ENCODE measurements at regions not wholly inside any gene's neighbourhood (a gene's known extent, or its start where the extent isn't known, plus 50 kb on each side); places are given as distances from the start of the nearest gene placed in this dataset.

DNA sequence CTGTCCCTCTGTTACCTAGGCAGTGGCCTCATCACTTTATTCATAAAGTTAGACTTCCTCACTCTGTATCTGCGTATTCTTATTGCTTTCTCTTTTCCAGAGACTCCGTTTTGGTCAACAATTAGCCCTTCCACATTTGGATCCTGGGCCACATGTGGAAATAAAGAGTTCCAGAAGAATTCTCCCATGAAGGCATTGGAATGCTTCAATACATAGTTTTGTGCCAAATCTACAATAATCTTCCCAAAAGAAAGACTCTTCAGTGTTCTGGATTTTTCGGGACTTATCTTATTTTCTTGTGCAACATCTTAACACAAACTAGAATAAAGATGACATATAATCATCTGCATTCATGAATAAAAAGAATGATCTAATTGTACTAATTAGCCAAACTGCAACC is 187.7 kb upstream of the BMP2 start:
- DNase-seq (ENCODE audit: low spot score) (no peak), ATAC-seq (ENCODE audit: insufficient number of reproducible peaks, low FRiP score, low read depth) (no peak)
- Histone ChIP-seq H3K4me3 (no peak overlapping the region), H3K27me3 (replicated peaks; ENCODE audit: insufficient read depth) (no peaks in the 10 kb centered on the region), H3K36me3 (no peaks in the 10 kb centered on the region), H3K4me1 (ENCODE audit: control insufficient read depth in 1 of 2, low read depth in 2 of 2) (no peaks in the 10 kb centered on the region), H3K9me3 (no peaks in the 10 kb centered on the region), H3K27ac (no peak overlapping the region)
- no peak for TF ChIP-seq CTCF (IDR thresholded peaks at IDR 0.05)

DNA sequence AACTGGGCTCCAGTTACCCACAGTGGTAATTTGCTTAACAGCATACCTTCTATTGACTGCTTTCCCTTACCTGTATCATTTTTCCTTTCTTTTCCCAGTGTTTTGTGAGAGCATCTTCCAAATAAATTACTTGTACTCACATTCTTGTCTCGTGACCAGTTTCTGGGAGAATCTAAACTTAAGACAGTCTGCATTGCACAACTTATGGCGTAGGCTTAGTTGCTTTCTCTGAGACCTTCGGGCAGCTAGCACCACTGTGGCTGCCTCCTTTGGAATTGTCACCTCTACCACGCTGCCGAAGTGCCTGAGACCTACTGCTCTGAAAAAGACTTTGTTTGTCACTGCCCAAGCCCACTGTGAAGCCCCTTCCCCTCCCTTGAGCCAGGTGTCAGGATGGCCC is 188.1 kb upstream of the BMP2 start:
- Histone ChIP-seq H3K27me3 (replicated peaks; ENCODE audit: insufficient read depth) (no peaks in the 10 kb centered on the region), H3K4me3 (no peak overlapping the region), H3K9me3 (no peaks in the 10 kb centered on the region), H3K36me3 (no peaks in the 10 kb centered on the region), H3K4me1 (ENCODE audit: control insufficient read depth in 1 of 2, low read depth in 2 of 2) (no peaks in the 10 kb centered on the region), H3K27ac (no peak overlapping the region)
- DNase-seq (ENCODE audit: low spot score), result no peak
- no peak for TF ChIP-seq CTCF (IDR thresholded peaks at IDR 0.05)
- ATAC-seq (ENCODE audit: insufficient number of reproducible peaks, low FRiP score, low read depth), result no peak

DNA sequence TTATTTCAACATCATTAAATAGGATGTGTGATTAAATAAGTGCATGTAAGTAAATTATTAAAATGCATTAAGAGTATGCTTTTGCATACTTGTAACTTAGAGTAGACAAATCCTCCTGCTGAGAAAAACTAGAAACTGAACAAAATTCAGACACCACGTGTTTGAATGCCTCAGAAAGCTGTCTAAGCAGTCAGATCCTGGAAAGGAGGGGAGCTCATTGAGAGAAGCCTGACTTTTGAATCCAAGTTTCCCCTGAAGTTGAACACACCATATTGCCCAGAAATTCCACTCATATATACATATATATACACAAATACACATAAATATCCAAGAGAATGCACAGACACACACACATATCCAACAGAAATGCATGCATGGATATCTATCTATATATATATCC is 190.0 kb upstream of the BMP2 start:
- Histone ChIP-seq H3K4me1 (ENCODE audit: control insufficient read depth in 1 of 2, low read depth in 2 of 2) (no peaks in the 10 kb centered on the region), H3K36me3 (no peaks in the 10 kb centered on the region), H3K27me3 (replicated peaks; ENCODE audit: insufficient read depth) (no peaks in the 10 kb centered on the region), H3K9me3 (no peaks in the 10 kb centered on the region), H3K27ac (no peak overlapping the region), H3K4me3 (no peak overlapping the region)
- ATAC-seq (ENCODE audit: insufficient number of reproducible peaks, low FRiP score, low read depth) (no peak), DNase-seq (ENCODE audit: low spot score) (no peak)
- no peak for TF ChIP-seq CTCF (IDR thresholded peaks at IDR 0.05)

- H3K27me3 ChIP-seq (replicated peaks; ENCODE audit: insufficient read depth), result no peaks in the 10 kb centered on the region
- ATAC-seq (ENCODE audit: insufficient number of reproducible peaks, low FRiP score, low read depth), result no peak
- H3K9me3 ChIP-seq, result no peaks in the 10 kb centered on the region
- H3K4me3 ChIP-seq, result no peak overlapping the region
- no peaks in the 10 kb centered on the region for H3K4me1 ChIP-seq (ENCODE audit: control insufficient read depth in 1 of 2, low read depth in 2 of 2)
- no peak for DNase-seq (ENCODE audit: low spot score)
- TF ChIP-seq CTCF (IDR thresholded peaks at IDR 0.05), result no peak
- H3K36me3 ChIP-seq, result no peaks in the 10 kb centered on the region
- H3K27ac ChIP-seq, result no peak overlapping the region
Observed at GRCh38 chr20:6576726-6577125, 190.8 kb upstream of the BMP2 start.

GRCh38 chr20:6575912-6576401 is 191.5 kb upstream of the BMP2 start:
- Histone ChIP-seq H3K27me3 (replicated peaks; ENCODE audit: insufficient read depth) (no peaks in the 10 kb centered on the region), H3K9me3 (no peaks in the 10 kb centered on the region), H3K4me1 (ENCODE audit: control insufficient read depth in 1 of 2, low read depth in 2 of 2) (no peaks in the 10 kb centered on the region), H3K4me3 (no peak overlapping the region), H3K36me3 (no peaks in the 10 kb centered on the region), H3K27ac (no peak overlapping the region)
- no peak for ATAC-seq (ENCODE audit: insufficient number of reproducible peaks, low FRiP score, low read depth)
- no peak for TF ChIP-seq CTCF (IDR thresholded peaks at IDR 0.05)
- no peak for DNase-seq (ENCODE audit: low spot score)
